HEK293T (cell line): ENCODE measurements at regions not wholly inside any gene's neighbourhood (a gene's known extent, or its start where the extent isn't known, plus 50 kb on each side); places are given as distances from the start of the nearest gene placed in this dataset.

Experiments used
- ARNT ChIP-seq: fragments of 450-650 bp; IDR thresholded peaks from 2 replicates; pipeline ENCODE4 v1.6.1; 2017; ENCODE audit warnings: mild to moderate bottlenecking
- BHLHE40 ChIP-seq: fragments of 450-650 bp; IDR thresholded peaks from 2 replicates; pipeline ENCODE4 v1.6.1; 2016; ENCODE audit warnings: mild to moderate bottlenecking, moderate library complexity, borderline replicate concordance
- FOXA1 ChIP-seq: fragments of 450-650 bp; IDR thresholded peaks from 2 replicates; pipeline ENCODE4 v1.6.1; 2016; ENCODE audit warnings: mild to moderate bottlenecking
- FOXK2 ChIP-seq: fragments of 450-650 bp; IDR thresholded peaks from 2 replicates; pipeline ENCODE4 v1.6.1; 2016; ENCODE audit warnings: mild to moderate bottlenecking
- FOXM1 ChIP-seq: fragments of 450-650 bp; IDR thresholded peaks from 2 replicates; pipeline ENCODE4 v1.6.1; 2017; ENCODE audit warnings: mild to moderate bottlenecking, borderline replicate concordance
- HDGF ChIP-seq: fragments of 450-650 bp; IDR thresholded peaks from 2 replicates; pipeline ENCODE4 v1.6.1; 2017; ENCODE audit warnings: antibody characterized with exemption, borderline replicate concordance
- NFRKB ChIP-seq: fragments of 450-650 bp; IDR thresholded peaks from 2 replicates; pipeline ENCODE4 v1.6.1; 2016; ENCODE audit warnings: mild to moderate bottlenecking, moderate library complexity
- PKNOX1 ChIP-seq: fragments of 450-650 bp; IDR thresholded peaks from 2 replicates; pipeline ENCODE4 v1.6.1; 2016
- SP1 ChIP-seq: fragments of 450-650 bp; IDR thresholded peaks from 2 replicates; pipeline ENCODE4 v1.6.1; 2017
- TARDBP ChIP-seq: fragments of 450-650 bp; IDR thresholded peaks from 2 replicates; pipeline ENCODE4 v1.6.1; 2016
- ZNF384 ChIP-seq: fragments of 450-650 bp; IDR thresholded peaks from 2 replicates; pipeline ENCODE4 v1.6.1; 2016

GRCh38 chr17:43338886-43339516, 59.8 kb upstream of the ARL4D start:
- TF ChIP-seq HDGF (no peak), FOXA1 (no peak), FOXM1 (no peak), SP1 (no peak), NFRKB (no peak), ARNT (no peak), PKNOX1 (no peak), BHLHE40 (no peak), TARDBP (no peak), FOXK2 (no peak), ZNF384 (no peak)
